Upper lobe of left lung (tissue), 6 donors: ENCODE measurements at regions not wholly inside any gene's neighbourhood (a gene's known extent, or its start where the extent isn't known, plus 50 kb on each side); places are given as distances from the start of the nearest gene placed in this dataset.

Source experiments
- ATAC-seq, 2 donors: fragments of 200-7000 bp; cut with Tn5 transposase; one replicate each; pipeline ENCODE4 v1.9.1; 2022; ENCODE audit warnings: mild to moderate bottlenecking in 2 of 2, moderate library complexity in 2 of 2; ENCODE audit not compliant: low FRiP score in 2 of 2
- DNase-seq, 2 donors: peaks; one replicate each; pipeline ENCODE4 v3.0.0-alpha.2; 2019 to 2020
- H3K27ac ChIP-seq, 4 donors: fragments of 200-600 bp; sonication (generic); one replicate each; pipeline ENCODE4 v1.5.1; 2016 to 2019
- H3K27me3 ChIP-seq, 4 donors: fragments of 200-600 bp; sonication (generic); one replicate each; pipeline ENCODE4 v1.5.1; 2017 to 2019
- H3K36me3 ChIP-seq, 4 donors: fragments of 200-600 bp; sonication (generic); one replicate each; pipeline ENCODE4 v1.5.1; 2016 to 2019
- H3K4me1 ChIP-seq, 4 donors: fragments of 200-600 bp; sonication (generic); one replicate each; pipeline ENCODE4 v1.5.1; 2018 to 2019
- H3K4me3 ChIP-seq, 4 donors: fragments of 200-600 bp; sonication (generic); one replicate each; pipeline ENCODE4 v1.5.1; 2017 to 2019; ENCODE audit warnings: mild to moderate bottlenecking in 2 of 4, moderate library complexity in 1 of 4
- H3K9me3 ChIP-seq, 4 donors: fragments of 200-600 bp; sonication (generic); one replicate each; pipeline ENCODE4 v1.5.1; 2018 to 2019
- EP300 ChIP-seq, 4 donors: sonication (generic); formaldehyde crosslinking; IDR thresholded peaks; one replicate each; pipeline ENCODE4 v1.5.1; 2017; ENCODE audit warnings: antibody characterized with exemption in 4 of 4, control low read depth in 2 of 4
- POLR2A ChIP-seq, 4 donors: fragments of 450-650 bp; IDR thresholded peaks; one replicate each; pipeline ENCODE4 v1.5.1; 2016 to 2017; ENCODE audit warnings: antibody characterized with exemption in 4 of 4, mild to moderate bottlenecking in 2 of 4
- POLR2AphosphoS5 ChIP-seq, 2 donors: sonication (generic); formaldehyde crosslinking; IDR thresholded peaks; one replicate each; pipeline ENCODE4 v1.5.1; 2017; ENCODE audit warnings: antibody characterized with exemption in 2 of 2
- WGBS, 2 donors: methylation state at CpG; one replicate each; pipeline ENCODE4 v1.1.5; 2017 to 2018; 5-methylcytosine and 5-hydroxymethylcytosine counted together
- TF ChIP-seq, protein P1 (sequence below), 6 experiments: fragments of 450-650 bp in 4 of 6; fragments of 200-600 bp in 2 of 6; sonication (generic) in 2 of 6; IDR thresholded peaks; one replicate each; pipeline ENCODE4 v1.5.1; 2016 to 2019; ENCODE audit warnings: antibody characterized with exemption in 6 of 6
- donor health status: DM: no; HTN: no; CAD: no; lungs with moderate emphysema.
- donor health status: DM: no; HTN: yes; CAD: no; lungs with severe emphysema.

DNA sequence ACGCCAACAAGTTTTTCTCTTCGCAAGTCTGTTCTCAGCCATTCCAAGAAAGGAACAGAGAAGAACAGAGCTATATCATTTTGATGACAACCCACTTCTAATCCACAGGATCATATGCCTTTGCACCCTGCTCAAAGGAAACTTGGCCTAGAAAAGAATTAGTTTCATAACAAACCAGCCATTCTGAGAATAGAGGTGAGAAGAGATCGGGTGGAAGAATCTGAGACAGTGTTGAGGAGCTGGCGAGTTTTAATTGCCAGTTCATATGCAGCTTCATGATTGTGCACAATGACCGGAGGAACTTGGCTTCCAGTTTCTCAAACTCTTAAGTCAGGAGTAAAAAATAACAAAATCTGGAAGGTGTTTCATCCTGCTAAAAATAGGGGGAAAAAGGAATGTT is 380.0 kb downstream of the NR2F1-AS1 start:
- H3K36me3 ChIP-seq: no peaks in the 10 kb centered on the region
- no peak overlapping the region for H3K4me3 ChIP-seq
- no peak for DNase-seq
- 81 to 85% methylated on average over 5 of the region's 5 CpGs for WGBS, 2 donors
- TF ChIP-seq EP300 (IDR thresholded peaks at IDR 0.05) (no peak), POLR2AphosphoS5 (IDR thresholded peaks at IDR 0.05) (no peak), POLR2A (IDR thresholded peaks at IDR 0.05) (no peak)
- no peak overlapping the region for H3K27ac ChIP-seq
- no peaks in the 10 kb centered on the region for H3K9me3 ChIP-seq
- H3K27me3 ChIP-seq: no peaks in the 10 kb centered on the region
- ATAC-seq: no peak
- H3K4me1 ChIP-seq: peaks cover 0 to 3% (median 0%) of the 10 kb centered on the region in 4 donors

DNA sequence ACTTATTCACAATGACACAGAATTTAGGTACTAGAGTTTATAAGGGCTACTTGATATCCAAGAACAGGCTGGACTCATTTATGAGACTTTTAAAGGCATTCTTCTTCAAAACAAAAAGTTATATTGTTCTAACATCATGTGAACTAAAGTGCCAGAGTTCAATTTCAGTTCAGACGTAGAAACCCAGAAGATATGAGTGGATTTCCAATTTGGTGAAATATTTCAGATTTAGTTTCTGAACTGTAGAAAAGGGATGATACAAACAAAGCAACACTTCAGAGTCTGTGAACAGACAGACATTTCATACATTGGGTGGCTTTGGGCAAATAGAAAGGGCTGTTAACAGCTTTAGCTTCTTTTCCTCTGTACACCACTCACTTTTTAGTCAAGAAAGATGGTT is 384.0 kb downstream of the NR2F1-AS1 start:
- ATAC-seq (no peak), DNase-seq (no peak)
- Histone ChIP-seq H3K9me3 (no peaks in the 10 kb centered on the region), H3K4me1 (peaks cover 0 to under 1% (median 0%) of the 10 kb centered on the region in 4 donors), H3K36me3 (no peaks in the 10 kb centered on the region), H3K4me3 (no peak overlapping the region), H3K27me3 (no peaks in the 10 kb centered on the region), H3K27ac (no peak overlapping the region)
- TF ChIP-seq, protein P1, sequence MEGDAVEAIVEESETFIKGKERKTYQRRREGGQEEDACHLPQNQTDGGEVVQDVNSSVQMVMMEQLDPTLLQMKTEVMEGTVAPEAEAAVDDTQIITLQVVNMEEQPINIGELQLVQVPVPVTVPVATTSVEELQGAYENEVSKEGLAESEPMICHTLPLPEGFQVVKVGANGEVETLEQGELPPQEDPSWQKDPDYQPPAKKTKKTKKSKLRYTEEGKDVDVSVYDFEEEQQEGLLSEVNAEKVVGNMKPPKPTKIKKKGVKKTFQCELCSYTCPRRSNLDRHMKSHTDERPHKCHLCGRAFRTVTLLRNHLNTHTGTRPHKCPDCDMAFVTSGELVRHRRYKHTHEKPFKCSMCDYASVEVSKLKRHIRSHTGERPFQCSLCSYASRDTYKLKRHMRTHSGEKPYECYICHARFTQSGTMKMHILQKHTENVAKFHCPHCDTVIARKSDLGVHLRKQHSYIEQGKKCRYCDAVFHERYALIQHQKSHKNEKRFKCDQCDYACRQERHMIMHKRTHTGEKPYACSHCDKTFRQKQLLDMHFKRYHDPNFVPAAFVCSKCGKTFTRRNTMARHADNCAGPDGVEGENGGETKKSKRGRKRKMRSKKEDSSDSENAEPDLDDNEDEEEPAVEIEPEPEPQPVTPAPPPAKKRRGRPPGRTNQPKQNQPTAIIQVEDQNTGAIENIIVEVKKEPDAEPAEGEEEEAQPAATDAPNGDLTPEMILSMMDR (IDR thresholded peaks at IDR 0.05): no peak
- no peak for TF ChIP-seq EP300 (IDR thresholded peaks at IDR 0.05)
- TF ChIP-seq POLR2A (IDR thresholded peaks at IDR 0.05): no peak
- TF ChIP-seq POLR2AphosphoS5 (IDR thresholded peaks at IDR 0.05): no peak
- 73 to 86% methylated on average over 1 of the region's 1 CpG for WGBS, 2 donors

DNA sequence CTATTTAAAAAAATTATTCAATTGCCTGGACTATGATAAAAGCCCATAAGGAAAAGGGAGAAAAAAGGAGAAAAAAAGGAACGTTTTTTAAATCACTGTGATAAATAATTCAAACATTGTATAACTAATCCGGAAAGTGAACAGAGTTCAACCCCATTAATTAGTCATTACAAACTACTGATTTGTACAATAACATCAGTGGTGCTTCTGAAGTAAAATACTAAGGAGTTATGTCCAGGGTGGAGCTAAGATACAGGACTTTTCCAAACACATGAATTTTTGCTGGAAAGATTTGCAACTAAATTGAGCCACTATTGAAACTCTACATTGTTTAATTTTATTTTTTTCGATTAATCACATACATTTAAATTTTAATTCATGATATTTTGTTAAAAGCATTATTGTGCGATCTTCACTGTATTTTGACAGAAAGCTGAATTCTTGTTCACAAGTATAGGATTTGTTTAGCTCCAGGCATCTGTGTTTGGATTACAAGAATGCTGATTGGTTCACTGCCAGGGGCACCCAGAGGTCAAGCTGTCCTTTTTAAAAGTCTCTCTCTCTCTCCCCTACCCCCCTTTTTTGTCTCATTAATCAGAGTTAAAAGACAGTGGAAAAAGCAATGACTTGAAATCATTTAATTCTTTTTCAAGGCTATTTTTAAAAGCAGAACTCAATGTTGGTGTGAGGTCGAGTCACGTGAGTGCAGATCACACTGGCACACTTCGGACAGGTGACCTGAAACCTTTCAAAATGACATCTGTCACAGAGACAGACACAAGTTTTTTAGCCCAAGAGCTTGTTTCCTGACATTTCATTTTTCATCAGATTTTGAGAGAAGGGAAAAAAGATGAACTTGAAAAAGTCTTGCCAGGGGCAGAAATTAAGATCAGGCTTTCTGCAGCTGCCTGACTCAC is 387.3 kb downstream of the NR2F1-AS1 start:
- ATAC-seq: no peak
- Histone ChIP-seq H3K27ac (peak overlapping the region in 1 of 4 donors; percentile 50), H3K27me3 (no peaks in the 10 kb centered on the region), H3K4me1 (peaks cover 0 to 6% (median 0%) of the 10 kb centered on the region in 4 donors), H3K4me3 (no peak overlapping the region), H3K36me3 (no peaks in the 10 kb centered on the region), H3K9me3 (no peaks in the 10 kb centered on the region)
- TF ChIP-seq POLR2AphosphoS5 (IDR thresholded peaks at IDR 0.05) (no peak), POLR2A (IDR thresholded peaks at IDR 0.05) (no peak), EP300 (IDR thresholded peaks at IDR 0.05) (no peak)
- TF ChIP-seq, protein P1 (IDR thresholded peaks at IDR 0.05): no peak
- DNase-seq: no peak
- WGBS, 2 donors: 43 to 46% methylated on average over 7 of the region's 7 CpGs

DNA sequence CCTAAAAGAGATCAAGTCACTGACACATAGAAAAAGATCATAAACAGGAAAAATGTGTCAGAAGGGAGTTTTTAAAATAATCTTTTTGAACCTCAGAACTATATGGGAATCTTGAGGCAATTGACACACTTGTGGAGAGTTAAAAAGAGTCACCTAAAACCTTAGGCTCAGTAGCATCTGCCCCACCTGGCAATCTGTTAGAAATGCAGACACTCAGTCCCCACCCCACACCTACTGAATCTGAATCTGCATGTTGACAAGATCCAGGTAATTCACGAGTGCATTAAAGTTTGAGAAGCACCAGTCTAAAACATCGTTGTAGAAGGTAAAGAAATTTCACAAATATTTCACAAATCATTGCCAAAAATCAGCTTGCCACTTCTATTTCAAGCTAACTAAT is 388.3 kb downstream of the NR2F1-AS1 start:
- Histone ChIP-seq H3K27ac (peak overlapping the region in 2 of 4 donors; percentile 7 to 8), H3K9me3 (no peaks in the 10 kb centered on the region), H3K4me1 (peaks cover 0 to 6% (median 0%) of the 10 kb centered on the region in 4 donors), H3K4me3 (no peak overlapping the region), H3K36me3 (no peaks in the 10 kb centered on the region), H3K27me3 (no peaks in the 10 kb centered on the region)
- TF ChIP-seq POLR2AphosphoS5 (IDR thresholded peaks at IDR 0.05): no peak
- TF ChIP-seq, protein P1 (IDR thresholded peaks at IDR 0.05): no peak
- no peak for TF ChIP-seq POLR2A (IDR thresholded peaks at IDR 0.05)
- no peak for TF ChIP-seq EP300 (IDR thresholded peaks at IDR 0.05)
- WGBS, 2 donors: 66 to 67% methylated on average over 2 of the region's 2 CpGs
- no peak for ATAC-seq
- DNase-seq: no peak

DNA sequence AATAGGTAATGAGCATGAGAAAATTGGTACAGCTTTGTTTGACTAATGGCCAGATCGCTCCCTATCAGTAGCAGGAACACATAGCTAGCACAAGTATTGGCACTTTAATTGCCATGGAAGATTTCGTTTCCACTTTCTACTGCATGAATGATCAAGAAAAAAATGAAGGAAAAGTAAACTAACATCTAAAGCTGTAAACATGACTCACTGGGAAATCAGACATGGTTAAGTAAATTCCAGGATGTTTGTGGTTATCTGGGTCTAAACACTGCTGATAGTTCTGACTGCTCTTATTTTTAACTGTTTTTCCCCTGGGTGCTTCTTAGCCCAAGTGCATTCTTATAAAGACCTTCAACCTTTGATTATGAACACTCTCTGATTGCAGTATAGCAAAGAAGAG is 388.9 kb downstream of the NR2F1-AS1 start:
- peak in 1 of 2 donors; percentile 58 for ATAC-seq
- 40 to 45% methylated on average over 2 of the region's 2 CpGs for WGBS, 2 donors

More for the DNA sequence above, 388.9 kb downstream of the NR2F1-AS1 start:
- Histone ChIP-seq H3K9me3 (no peaks in the 10 kb centered on the region), H3K27ac (no peak overlapping the region), H3K27me3 (no peaks in the 10 kb centered on the region), H3K36me3 (no peaks in the 10 kb centered on the region), H3K4me1 (peaks cover 0 to 6% (median 0%) of the 10 kb centered on the region in 4 donors), H3K4me3 (no peak overlapping the region)
- no peak for DNase-seq
- TF ChIP-seq POLR2A (IDR thresholded peaks at IDR 0.05) (no peak), POLR2AphosphoS5 (IDR thresholded peaks at IDR 0.05) (no peak), EP300 (IDR thresholded peaks at IDR 0.05) (no peak)
- TF ChIP-seq, protein P1 (IDR thresholded peaks at IDR 0.05): no peak
